ENCODE measurements at regions not wholly inside any gene's neighbourhood (a gene's known extent, or its start where the extent isn't known, plus 50 kb on each side); places are given as distances from the start of the nearest gene placed in this dataset.

- Histone ChIP-seq H3K27ac (ENCODE audit: low read length) (no peak overlapping the region), H3K9me2 (replicated peaks; ENCODE audit: low read length) (no peaks in the 10 kb centered on the region), H3K4me1 (ENCODE audit: insufficient read depth, low read length) (no peaks in the 10 kb centered on the region), H3K4me2 (ENCODE audit: low read length) (no peak overlapping the region), H3K9me3 (ENCODE audit: low read length) (no peaks in the 10 kb centered on the region), H2AFZ (ENCODE audit: low read length) (no peak overlapping the region), H4K20me1 (ENCODE audit: low read length) (no peaks in the 10 kb centered on the region), H3K79me2 (ENCODE audit: low read length) (no peaks in the 10 kb centered on the region), H3K36me3 (ENCODE audit: low read depth, low read length) (no peaks in the 10 kb centered on the region), H3K4me3 (ENCODE audit: low read length) (no peak overlapping the region), H3K9ac (ENCODE audit: low read length) (no peak overlapping the region), H3K27me3 (ENCODE audit: low read length) (no peaks in the 10 kb centered on the region), H3F3A (ENCODE audit: low read length, unreplicated experiment) (no peaks in the 10 kb centered on the region)
- ATAC-seq (no peak), DNase-seq (no peak)
- intact Hi-C loops (cut with micrococcal nuclease): no loop called here
- POLR2A ChIA-PET (ENCODE audit: unreplicated experiment): no interaction called here
- no TSS peak for BruUV-seq (replicated peaks)
- no peak for TF ChIP-seq EZH2phosphoT487 (IDR thresholded peaks at IDR 0.05; ENCODE audit: borderline replicate concordance, low read length)
- no peak for TF ChIP-seq EZH2 (IDR thresholded peaks at IDR 0.05; ENCODE audit: low read length, unreplicated experiment)
- TF ChIP-seq CTCF (conservative IDR thresholded peaks at IDR 0.05; ENCODE audit: low read depth, low read length): no peak
- CTCF ChIA-PET: no interaction called here
Observed at GRCh38 chr7:136479922-136480321, 388.5 kb upstream of the CHRM2 start.

GRCh38 chr7:136470179-136470578, 398.3 kb upstream of the CHRM2 start:
- no peak overlapping the region for H3K9ac ChIP-seq (ENCODE audit: low read length)
- ChIA-PET POLR2A (ENCODE audit: unreplicated experiment) (no interaction called here), CTCF (no interaction called here)
- ATAC-seq (no peak), DNase-seq (no peak)
- H3K4me2 ChIP-seq (ENCODE audit: low read length): no peak overlapping the region
- peaks cover 5% of the 10 kb centered on the region; the same call in 1 of the 2 replicates for H3K9me3 ChIP-seq (ENCODE audit: low read length)
- TF ChIP-seq EZH2phosphoT487 (IDR thresholded peaks at IDR 0.05; ENCODE audit: borderline replicate concordance, low read length): no peak
- TF ChIP-seq EZH2 (IDR thresholded peaks at IDR 0.05; ENCODE audit: low read length, unreplicated experiment): no peak
- TF ChIP-seq CTCF (conservative IDR thresholded peaks at IDR 0.05; ENCODE audit: low read depth, low read length): no peak
- no peaks in the 10 kb centered on the region for H4K20me1 ChIP-seq (ENCODE audit: low read length)
- no peaks in the 10 kb centered on the region for H3K4me1 ChIP-seq (ENCODE audit: insufficient read depth, low read length)
- no peaks in the 10 kb centered on the region for H3F3A ChIP-seq (ENCODE audit: low read length, unreplicated experiment)
- H3K27ac ChIP-seq (ENCODE audit: low read length): no peak overlapping the region
- no peaks in the 10 kb centered on the region for H3K9me2 ChIP-seq (replicated peaks; ENCODE audit: low read length)
- no peak overlapping the region for H2AFZ ChIP-seq (ENCODE audit: low read length)
- no TSS peak for BruUV-seq (replicated peaks)
- H3K79me2 ChIP-seq (ENCODE audit: low read length): no peaks in the 10 kb centered on the region
- no peaks in the 10 kb centered on the region for H3K27me3 ChIP-seq (ENCODE audit: low read length)
- intact Hi-C loops (cut with micrococcal nuclease): no loop called here
- no peak overlapping the region for H3K4me3 ChIP-seq (ENCODE audit: low read length)
- no peaks in the 10 kb centered on the region for H3K36me3 ChIP-seq (ENCODE audit: low read depth, low read length)

- H3F3A ChIP-seq (ENCODE audit: low read length, unreplicated experiment): no peaks in the 10 kb centered on the region
- no peaks in the 10 kb centered on the region for H3K79me2 ChIP-seq (ENCODE audit: low read length)
- H3K9me3 ChIP-seq (ENCODE audit: low read length): no peaks in the 10 kb centered on the region
- H3K4me3 ChIP-seq (ENCODE audit: low read length): no peak overlapping the region
- no peaks in the 10 kb centered on the region for H3K9me2 ChIP-seq (replicated peaks; ENCODE audit: low read length)
- no peaks in the 10 kb centered on the region for H3K36me3 ChIP-seq (ENCODE audit: low read depth, low read length)
- no peak overlapping the region for H3K4me2 ChIP-seq (ENCODE audit: low read length)
- H3K9ac ChIP-seq (ENCODE audit: low read length): no peak overlapping the region
- DNase-seq: no peak
- no TSS peak for BruUV-seq (replicated peaks)
- H2AFZ ChIP-seq (ENCODE audit: low read length): no peak overlapping the region
- no peak overlapping the region for H3K27ac ChIP-seq (ENCODE audit: low read length)
- H4K20me1 ChIP-seq (ENCODE audit: low read length): no peaks in the 10 kb centered on the region
- no peaks in the 10 kb centered on the region for H3K27me3 ChIP-seq (ENCODE audit: low read length)
- CTCF ChIA-PET: no interaction called here
- no peak for ATAC-seq
- POLR2A ChIA-PET (ENCODE audit: unreplicated experiment): no interaction called here
- TF ChIP-seq EZH2phosphoT487 (IDR thresholded peaks at IDR 0.05; ENCODE audit: borderline replicate concordance, low read length) (no peak), EZH2 (IDR thresholded peaks at IDR 0.05; ENCODE audit: low read length, unreplicated experiment) (no peak)
- intact Hi-C loops (cut with micrococcal nuclease): no loop called here
- no peaks in the 10 kb centered on the region for H3K4me1 ChIP-seq (ENCODE audit: insufficient read depth, low read length)
Observed at GRCh38 chr7:136452949-136453348, 415.5 kb upstream of the CHRM2 start.
